Ectodermal cell (in vitro differentiated cells): ENCODE measurements at regions not wholly inside any gene's neighbourhood (a gene's known extent, or its start where the extent isn't known, plus 50 kb on each side); places are given as distances from the start of the nearest gene placed in this dataset.
"Not testable (repeated sequence)": the region's sequence is repeated elsewhere in the genome, so short reads cannot be mapped to it uniquely, and the experiment has no call there.

ENCODE experiments used
- H3K27ac ChIP-seq: 2 replicates; pipeline ENCODE4 v1.7.0; 2013; ENCODE audit warnings: mild to moderate bottlenecking, low read depth, low read length; ENCODE audit not compliant: insufficient read depth, poor library complexity, severe bottlenecking
- H3K27me3 ChIP-seq: 2 replicates; pipeline ENCODE4 v1.7.0; 2013; ENCODE audit warnings: mild to moderate bottlenecking, low read length; ENCODE audit not compliant: insufficient read depth, control insufficient read depth, poor library complexity, severe bottlenecking
- H3K36me3 ChIP-seq: one replicate; pipeline ENCODE4 v1.7.0; 2013; ENCODE audit warnings: low read length; ENCODE audit not compliant: control insufficient read depth, insufficient read depth
- H3K4me1 ChIP-seq: one replicate; pipeline ENCODE4 v1.7.0; 2013; ENCODE audit warnings: low read length; ENCODE audit not compliant: control insufficient read depth, insufficient read depth
- H3K4me3 ChIP-seq: 2 replicates; pipeline ENCODE4 v1.7.0; 2013; ENCODE audit warnings: low read depth, low read length, control low read depth; ENCODE audit not compliant: insufficient read depth
- H3K9me3 ChIP-seq: 2 replicates; pipeline ENCODE4 v1.7.0; 2013; ENCODE audit warnings: mild to moderate bottlenecking, low read length, moderate library complexity; ENCODE audit not compliant: control insufficient read depth
- WGBS, 2 experiments: methylation state at CpG; one replicate each; pipeline ENCODE4 v1.1.7; 2013; ENCODE audit warnings: missing lambda C conversion rate in 2 of 2; 5-methylcytosine and 5-hydroxymethylcytosine counted together

GRCh38 chr21:23811805-23812204, 1795.5 kb downstream of the MRPL39 start:
- WGBS, 2 experiments, result 60 to 72% methylated on average over 2 of the region's 2 CpGs

GRCh38 chr21:23809573-23809972, 1797.7 kb downstream of the MRPL39 start:
- 90 to 98% methylated on average over 2 of the region's 2 CpGs for WGBS, 2 experiments
- H3K4me3 ChIP-seq, result no peak overlapping the region
- no peaks in the 10 kb centered on the region for H3K4me1 ChIP-seq
- no peak overlapping the region for H3K27ac ChIP-seq
- no peaks in the 10 kb centered on the region for H3K36me3 ChIP-seq
- H3K27me3 ChIP-seq, result no peaks in the 10 kb centered on the region
- no peaks in the 10 kb centered on the region for H3K9me3 ChIP-seq

More at GRCh38 chr21:23811805-23812204, 1795.5 kb downstream of the MRPL39 start:
- no peaks in the 10 kb centered on the region for H3K4me1 ChIP-seq
- H3K9me3 ChIP-seq, result no peaks in the 10 kb centered on the region
- H3K27ac ChIP-seq, result no peak overlapping the region
- H3K4me3 ChIP-seq, result no peak overlapping the region
- H3K27me3 ChIP-seq, result no peaks in the 10 kb centered on the region
- no peaks in the 10 kb centered on the region for H3K36me3 ChIP-seq

- not testable (repeated sequence) for H3K9me3 ChIP-seq, H3K4me3 ChIP-seq, H3K4me1 ChIP-seq, H3K27me3 ChIP-seq, H3K27ac ChIP-seq, H3K36me3 ChIP-seq
- WGBS, 2 experiments, result 94 to 95% methylated on average over 39 of the region's 39 CpGs
Measured at GRCh38 chr21:23806966-23807548, 1800.2 kb downstream of the MRPL39 start.

GRCh38 chr21:23804866-23805265, 1802.4 kb downstream of the MRPL39 start:
- no peaks in the 10 kb centered on the region for H3K9me3 ChIP-seq
- 87 to 92% methylated on average over 5 of the region's 5 CpGs for WGBS, 2 experiments

GRCh38 chr21:23801292-23801691, 1806.0 kb downstream of the MRPL39 start:
- H3K36me3 ChIP-seq, result no peaks in the 10 kb centered on the region
- no peak overlapping the region for H3K4me3 ChIP-seq
- no peaks in the 10 kb centered on the region for H3K9me3 ChIP-seq
- H3K27me3 ChIP-seq, result no peaks in the 10 kb centered on the region
- 83 to 88% methylated on average over 4 to 5 of the region's 6 CpGs for WGBS, 2 experiments
- H3K4me1 ChIP-seq, result no peaks in the 10 kb centered on the region
- no peak overlapping the region for H3K27ac ChIP-seq

More at GRCh38 chr21:23804866-23805265, 1802.4 kb downstream of the MRPL39 start:
- H3K36me3 ChIP-seq, result no peaks in the 10 kb centered on the region
- no peak overlapping the region for H3K27ac ChIP-seq
- no peak overlapping the region for H3K4me3 ChIP-seq
- no peaks in the 10 kb centered on the region for H3K4me1 ChIP-seq
- no peaks in the 10 kb centered on the region for H3K27me3 ChIP-seq

- H3K4me1 ChIP-seq, result no peaks in the 10 kb centered on the region
- no peaks in the 10 kb centered on the region for H3K9me3 ChIP-seq
- no peaks in the 10 kb centered on the region for H3K36me3 ChIP-seq
- no peak overlapping the region for H3K27ac ChIP-seq
- H3K27me3 ChIP-seq, result no peaks in the 10 kb centered on the region
- H3K4me3 ChIP-seq, result no peak overlapping the region
- WGBS, 2 experiments, result 89 to 100% methylated on average over 2 to 4 of the region's 5 CpGs
Measured at GRCh38 chr21:23799376-23799775, 1807.9 kb downstream of the MRPL39 start.

GRCh38 chr21:23792300-23792699, 1815.0 kb downstream of the MRPL39 start:
- Histone ChIP-seq H3K4me3 (no peak overlapping the region), H3K27me3 (no peaks in the 10 kb centered on the region), H3K27ac (no peak overlapping the region), H3K9me3 (no peaks in the 10 kb centered on the region), H3K4me1 (no peaks in the 10 kb centered on the region), H3K36me3 (no peaks in the 10 kb centered on the region)
- 57% methylated on average over 1 of the region's 1 CpG; no CpG with 5 or more reads in 1 of the 2 experiments for WGBS, 2 experiments

- H3K27ac ChIP-seq, result no peak overlapping the region
- WGBS, 2 experiments, result 81 to 96% methylated on average over 1 of the region's 1 CpG
- H3K4me3 ChIP-seq, result no peak overlapping the region
- no peaks in the 10 kb centered on the region for H3K4me1 ChIP-seq
- no peaks in the 10 kb centered on the region for H3K9me3 ChIP-seq
- no peaks in the 10 kb centered on the region for H3K27me3 ChIP-seq
- H3K36me3 ChIP-seq, result no peaks in the 10 kb centered on the region
Measured at GRCh38 chr21:23789864-23790263, 1817.4 kb downstream of the MRPL39 start.

- Histone ChIP-seq H3K4me1 (no peaks in the 10 kb centered on the region), H3K4me3 (no peak overlapping the region), H3K27ac (no peak overlapping the region), H3K9me3 (no peaks in the 10 kb centered on the region), H3K27me3 (no peaks in the 10 kb centered on the region), H3K36me3 (no peaks in the 10 kb centered on the region)
- 100% methylated on average over 1 to 2 of the region's 2 CpGs for WGBS, 2 experiments
Measured at GRCh38 chr21:23780326-23780725, 1827.0 kb downstream of the MRPL39 start.

GRCh38 chr21:23743821-23744220, 1863.5 kb downstream of the MRPL39 start:
- no peak overlapping the region for H3K27ac ChIP-seq
- WGBS, 2 experiments, result 80 to 95% methylated on average over 2 of the region's 2 CpGs
- H3K9me3 ChIP-seq, result no peaks in the 10 kb centered on the region
- no peaks in the 10 kb centered on the region for H3K4me1 ChIP-seq
- H3K27me3 ChIP-seq, result no peaks in the 10 kb centered on the region
- H3K4me3 ChIP-seq, result no peak overlapping the region
- no peaks in the 10 kb centered on the region for H3K36me3 ChIP-seq

- H3K36me3 ChIP-seq, result no peaks in the 10 kb centered on the region
- H3K27me3 ChIP-seq, result no peaks in the 10 kb centered on the region
- H3K9me3 ChIP-seq, result no peaks in the 10 kb centered on the region
- WGBS, 2 experiments, result 71 to 79% methylated on average over 5 of the region's 5 CpGs
- H3K27ac ChIP-seq, result no peak overlapping the region
- no peaks in the 10 kb centered on the region for H3K4me1 ChIP-seq
- no peak overlapping the region for H3K4me3 ChIP-seq
Measured at GRCh38 chr21:23740463-23740862, 1866.8 kb downstream of the MRPL39 start.
